ENCODE measurements at regions not wholly inside any gene's neighbourhood (a gene's known extent, or its start where the extent isn't known, plus 50 kb on each side); places are given as distances from the start of the nearest gene placed in this dataset.

- Histone ChIP-seq H3K4me3 (ENCODE audit: low read length) (no peak overlapping the region), H3K79me2 (ENCODE audit: low read length) (no peaks in the 10 kb centered on the region), H3K9me3 (ENCODE audit: insufficient read depth, low read length) (no peaks in the 10 kb centered on the region), H4K20me1 (ENCODE audit: insufficient read depth, low read length) (no peaks in the 10 kb centered on the region), H3K9ac (ENCODE audit: low read length) (no peak overlapping the region), H3K27ac (ENCODE audit: low read length) (no peak overlapping the region), H3K4me2 (ENCODE audit: low read length) (no peak overlapping the region), H3K4me1 (ENCODE audit: low read length) (no peaks in the 10 kb centered on the region), H3K27me3 (ENCODE audit: low read depth, low read length) (no peaks in the 10 kb centered on the region), H3K36me3 (replicated peaks; ENCODE audit: low read depth, low read length) (no peaks in the 10 kb centered on the region), H2AFZ (ENCODE audit: low read depth, low read length) (no peak overlapping the region)
- no peak for TF ChIP-seq EZH2phosphoT487 (IDR thresholded peaks at IDR 0.05; ENCODE audit: low read depth)
- TF ChIP-seq, protein P1, sequence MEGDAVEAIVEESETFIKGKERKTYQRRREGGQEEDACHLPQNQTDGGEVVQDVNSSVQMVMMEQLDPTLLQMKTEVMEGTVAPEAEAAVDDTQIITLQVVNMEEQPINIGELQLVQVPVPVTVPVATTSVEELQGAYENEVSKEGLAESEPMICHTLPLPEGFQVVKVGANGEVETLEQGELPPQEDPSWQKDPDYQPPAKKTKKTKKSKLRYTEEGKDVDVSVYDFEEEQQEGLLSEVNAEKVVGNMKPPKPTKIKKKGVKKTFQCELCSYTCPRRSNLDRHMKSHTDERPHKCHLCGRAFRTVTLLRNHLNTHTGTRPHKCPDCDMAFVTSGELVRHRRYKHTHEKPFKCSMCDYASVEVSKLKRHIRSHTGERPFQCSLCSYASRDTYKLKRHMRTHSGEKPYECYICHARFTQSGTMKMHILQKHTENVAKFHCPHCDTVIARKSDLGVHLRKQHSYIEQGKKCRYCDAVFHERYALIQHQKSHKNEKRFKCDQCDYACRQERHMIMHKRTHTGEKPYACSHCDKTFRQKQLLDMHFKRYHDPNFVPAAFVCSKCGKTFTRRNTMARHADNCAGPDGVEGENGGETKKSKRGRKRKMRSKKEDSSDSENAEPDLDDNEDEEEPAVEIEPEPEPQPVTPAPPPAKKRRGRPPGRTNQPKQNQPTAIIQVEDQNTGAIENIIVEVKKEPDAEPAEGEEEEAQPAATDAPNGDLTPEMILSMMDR (IDR thresholded peaks at IDR 0.05; ENCODE audit: low read depth, low read length): no peak
Observed at GRCh38 chr5:2199697-2200096, 317.0 kb upstream of the IRX4 start.

- no peak overlapping the region for H3K9ac ChIP-seq (ENCODE audit: low read length)
- no peaks in the 10 kb centered on the region for H3K27me3 ChIP-seq (ENCODE audit: low read depth, low read length)
- no peaks in the 10 kb centered on the region for H4K20me1 ChIP-seq (ENCODE audit: insufficient read depth, low read length)
- H3K4me2 ChIP-seq (ENCODE audit: low read length): no peak overlapping the region
- TF ChIP-seq, protein P1 (IDR thresholded peaks at IDR 0.05; ENCODE audit: low read depth, low read length): no peak
- TF ChIP-seq EZH2phosphoT487 (IDR thresholded peaks at IDR 0.05; ENCODE audit: low read depth): no peak
- no peaks in the 10 kb centered on the region for H3K79me2 ChIP-seq (ENCODE audit: low read length)
- no peak overlapping the region for H3K27ac ChIP-seq (ENCODE audit: low read length)
- no peaks in the 10 kb centered on the region for H3K36me3 ChIP-seq (replicated peaks; ENCODE audit: low read depth, low read length)
- no peak overlapping the region for H2AFZ ChIP-seq (ENCODE audit: low read depth, low read length)
- H3K9me3 ChIP-seq (ENCODE audit: insufficient read depth, low read length): no peaks in the 10 kb centered on the region
- no peaks in the 10 kb centered on the region for H3K4me1 ChIP-seq (ENCODE audit: low read length)
- H3K4me3 ChIP-seq (ENCODE audit: low read length): no peak overlapping the region
Observed at GRCh38 chr5:2196989-2197619, 314.4 kb upstream of the IRX4 start.

DNA sequence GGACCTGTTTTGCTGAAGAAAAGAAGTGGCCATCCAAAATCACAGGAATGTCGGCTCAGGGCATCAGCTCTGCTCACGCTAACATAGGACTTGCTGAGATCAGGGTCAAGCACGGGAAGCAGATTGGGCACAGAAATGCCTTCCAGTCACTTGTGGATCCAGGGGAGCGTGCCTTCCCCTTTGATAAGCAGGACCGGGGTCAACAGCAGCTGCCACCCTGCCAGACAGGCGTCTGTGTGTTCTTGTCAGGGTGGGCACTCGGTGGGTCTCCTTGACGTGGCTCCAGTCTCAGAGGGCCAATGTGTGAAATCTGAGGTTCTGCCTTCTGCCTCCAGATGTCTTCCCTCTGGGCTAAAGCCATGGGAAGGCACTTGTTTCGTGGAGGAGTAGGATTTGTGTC lies 313.7 kb upstream of the IRX4 start:
- Histone ChIP-seq H3K36me3 (replicated peaks; ENCODE audit: low read depth, low read length) (no peaks in the 10 kb centered on the region), H3K9ac (ENCODE audit: low read length) (no peak overlapping the region), H3K9me3 (ENCODE audit: insufficient read depth, low read length) (no peaks in the 10 kb centered on the region), H2AFZ (ENCODE audit: low read depth, low read length) (no peak overlapping the region), H3K27ac (ENCODE audit: low read length) (no peak overlapping the region), H3K4me2 (ENCODE audit: low read length) (no peak overlapping the region), H3K4me1 (ENCODE audit: low read length) (no peaks in the 10 kb centered on the region), H3K27me3 (ENCODE audit: low read depth, low read length) (no peaks in the 10 kb centered on the region), H4K20me1 (ENCODE audit: insufficient read depth, low read length) (no peaks in the 10 kb centered on the region), H3K4me3 (ENCODE audit: low read length) (no peak overlapping the region), H3K79me2 (ENCODE audit: low read length) (no peaks in the 10 kb centered on the region)
- no peak for TF ChIP-seq EZH2phosphoT487 (IDR thresholded peaks at IDR 0.05; ENCODE audit: low read depth)
- TF ChIP-seq, protein P1 (IDR thresholded peaks at IDR 0.05; ENCODE audit: low read depth, low read length): no peak

- H3K9me3 ChIP-seq (ENCODE audit: insufficient read depth, low read length): no peaks in the 10 kb centered on the region
- no peak overlapping the region for H3K4me3 ChIP-seq (ENCODE audit: low read length)
- H3K4me2 ChIP-seq (ENCODE audit: low read length): no peak overlapping the region
- H3K36me3 ChIP-seq (replicated peaks; ENCODE audit: low read depth, low read length): no peaks in the 10 kb centered on the region
- no peak overlapping the region for H2AFZ ChIP-seq (ENCODE audit: low read depth, low read length)
- H3K27ac ChIP-seq (ENCODE audit: low read length): no peak overlapping the region
- TF ChIP-seq, protein P1 (IDR thresholded peaks at IDR 0.05; ENCODE audit: low read depth, low read length): no peak
- no peak for TF ChIP-seq EZH2phosphoT487 (IDR thresholded peaks at IDR 0.05; ENCODE audit: low read depth)
- no peak overlapping the region for H3K9ac ChIP-seq (ENCODE audit: low read length)
- H3K27me3 ChIP-seq (ENCODE audit: low read depth, low read length): no peaks in the 10 kb centered on the region
- no peaks in the 10 kb centered on the region for H3K79me2 ChIP-seq (ENCODE audit: low read length)
- H3K4me1 ChIP-seq (ENCODE audit: low read length): no peaks in the 10 kb centered on the region
- H4K20me1 ChIP-seq (ENCODE audit: insufficient read depth, low read length): no peaks in the 10 kb centered on the region
Observed at GRCh38 chr5:2194949-2195348, 312.2 kb upstream of the IRX4 start.

Data from OCI-LY3 (cell line).